HG03469 (cell line): ENCODE measurements at regions not wholly inside any gene's neighbourhood (a gene's known extent, or its start where the extent isn't known, plus 50 kb on each side); places are given as distances from the start of the nearest gene placed in this dataset.
"Not testable (repeated sequence)": the region's sequence is repeated elsewhere in the genome, so short reads cannot be mapped to it uniquely, and the experiment has no call there.

Experiments used
- ATAC-seq: cut with Tn5 transposase; IDR thresholded peaks from one replicate; pipeline ENCODE4 v1.9.1; 2021; ENCODE audit warnings: mild to moderate bottlenecking, moderate library complexity, moderate number of reproducible peaks; ENCODE audit not compliant: unreplicated experiment

- no peak for ATAC-seq
Observed at GRCh38 chr2:166831930-166832329, 56.4 kb upstream of the XIRP2 start.

DNA sequence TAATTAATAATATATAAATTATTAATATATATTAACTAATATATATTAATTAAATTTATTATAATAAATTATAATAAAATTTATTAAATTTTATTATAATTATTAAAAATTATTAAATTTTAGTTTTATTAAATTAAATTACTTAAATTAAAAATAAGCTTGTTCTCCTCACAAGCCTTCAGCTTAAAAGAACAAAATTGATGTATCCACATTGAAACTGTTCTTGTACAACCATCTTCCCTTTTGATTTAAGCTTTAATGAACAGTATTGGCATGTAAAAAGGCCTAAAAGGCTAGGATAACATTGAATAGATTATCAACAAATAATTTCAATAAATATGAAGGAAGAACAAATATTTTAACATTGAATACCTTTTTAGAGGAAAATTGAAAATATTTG is 62.4 kb upstream of the XIRP2 start:
- ATAC-seq: no peak

DNA sequence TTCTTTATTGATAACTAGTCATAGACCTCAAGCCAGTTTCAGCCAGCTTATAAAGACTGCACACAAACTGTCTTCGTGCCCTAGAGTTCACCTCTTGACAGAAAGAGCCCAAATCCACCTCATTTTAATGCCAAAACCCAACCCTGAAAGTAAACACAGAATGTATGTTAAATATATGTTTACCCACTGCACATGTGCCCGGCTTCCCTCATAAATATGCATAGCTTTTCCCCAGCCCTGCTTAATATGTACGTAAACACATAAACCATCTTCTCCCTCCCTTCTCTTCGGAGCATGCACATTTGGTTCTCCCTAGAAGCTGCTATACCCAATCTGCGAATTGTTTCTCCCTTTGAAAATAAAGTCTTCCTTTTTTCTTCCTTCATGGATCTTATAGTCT is 73.9 kb upstream of the XIRP2 start:
- ATAC-seq: no peak

DNA sequence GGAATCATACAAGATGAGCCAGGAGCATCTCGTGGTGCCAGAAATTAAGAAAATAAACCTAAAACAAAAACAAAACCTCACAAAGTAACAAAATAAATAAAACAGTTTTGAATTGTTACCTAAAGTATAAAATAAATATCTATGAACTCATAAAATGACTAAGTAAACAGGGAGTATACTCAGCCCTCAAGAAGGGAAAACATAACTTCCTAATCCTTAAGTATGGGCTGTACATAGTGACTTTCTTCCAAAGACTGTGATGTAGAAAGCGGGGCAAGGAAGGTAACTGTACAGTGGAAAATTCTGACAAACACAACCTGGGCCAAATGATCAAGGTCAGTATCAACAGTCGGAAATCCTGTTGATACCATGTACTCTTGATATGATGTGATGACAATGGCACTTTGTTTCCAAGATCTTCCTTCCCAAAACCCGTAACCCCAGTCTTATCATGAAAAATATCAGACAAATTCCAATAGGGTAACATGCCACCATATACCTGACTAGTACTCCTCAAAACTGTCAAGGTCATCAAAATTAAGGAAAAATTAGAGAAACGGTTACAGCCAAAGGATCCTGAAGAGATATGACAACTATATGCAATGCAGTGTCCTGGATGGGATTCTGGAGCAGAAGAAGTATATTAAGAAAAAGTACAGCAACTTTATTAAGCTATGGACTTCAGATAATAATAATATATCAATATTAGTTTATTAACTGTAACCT is 76.0 kb upstream of the XIRP2 start:
- no peak for ATAC-seq

- ATAC-seq: no peak
Observed at GRCh38 chr2:166805753-166806152, 82.5 kb upstream of the XIRP2 start.

GRCh38 chr2:166803373-166804000 is 84.8 kb upstream of the XIRP2 start:
- ATAC-seq: no peak

- no peak for ATAC-seq
Observed at GRCh38 chr2:166802475-166802874, 85.8 kb upstream of the XIRP2 start.

- ATAC-seq: no peak
Observed at GRCh38 chr2:166792808-166793207, 95.5 kb upstream of the XIRP2 start.

DNA sequence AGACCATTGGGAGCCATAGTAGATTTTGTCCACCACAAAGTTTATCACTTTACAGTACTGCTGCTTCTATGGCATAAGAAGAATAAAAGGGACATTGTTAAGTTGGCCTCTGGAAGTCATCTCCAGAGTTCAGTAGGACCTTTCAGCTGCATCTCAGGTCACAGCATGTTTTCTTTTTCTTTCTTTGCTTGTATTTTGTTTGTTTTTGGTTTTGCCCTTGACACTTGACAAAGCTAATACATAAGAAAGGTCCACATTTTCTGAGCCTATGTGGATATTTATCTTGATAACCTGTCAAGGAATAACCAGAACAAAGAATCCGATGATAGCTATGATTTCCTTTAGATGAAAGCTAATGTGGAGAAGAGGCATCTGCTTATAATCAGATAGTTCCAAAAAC is 101.6 kb upstream of the XIRP2 start:
- ATAC-seq: no peak

- ATAC-seq: no peak
Observed at GRCh38 chr2:166784296-166784946, 103.9 kb upstream of the XIRP2 start.

DNA sequence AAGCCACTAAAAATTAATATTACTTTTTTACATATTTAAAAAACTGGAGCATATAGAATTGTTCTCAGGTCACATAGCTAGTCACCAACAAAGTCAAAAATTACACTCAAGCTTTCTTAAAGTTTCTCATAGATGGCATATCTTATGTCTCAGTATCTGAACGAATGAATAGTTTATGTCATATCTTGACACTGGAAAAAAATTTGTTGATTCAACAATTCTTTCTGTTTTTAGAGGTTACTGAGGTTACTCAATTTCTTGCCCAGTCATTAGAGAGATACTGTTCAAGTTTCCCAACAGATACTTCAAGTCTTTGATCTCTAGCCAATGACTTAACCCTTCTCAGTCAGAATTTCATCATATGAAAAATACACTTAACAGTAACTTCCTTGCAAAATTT is 113.1 kb upstream of the XIRP2 start:
- ATAC-seq: no peak

DNA sequence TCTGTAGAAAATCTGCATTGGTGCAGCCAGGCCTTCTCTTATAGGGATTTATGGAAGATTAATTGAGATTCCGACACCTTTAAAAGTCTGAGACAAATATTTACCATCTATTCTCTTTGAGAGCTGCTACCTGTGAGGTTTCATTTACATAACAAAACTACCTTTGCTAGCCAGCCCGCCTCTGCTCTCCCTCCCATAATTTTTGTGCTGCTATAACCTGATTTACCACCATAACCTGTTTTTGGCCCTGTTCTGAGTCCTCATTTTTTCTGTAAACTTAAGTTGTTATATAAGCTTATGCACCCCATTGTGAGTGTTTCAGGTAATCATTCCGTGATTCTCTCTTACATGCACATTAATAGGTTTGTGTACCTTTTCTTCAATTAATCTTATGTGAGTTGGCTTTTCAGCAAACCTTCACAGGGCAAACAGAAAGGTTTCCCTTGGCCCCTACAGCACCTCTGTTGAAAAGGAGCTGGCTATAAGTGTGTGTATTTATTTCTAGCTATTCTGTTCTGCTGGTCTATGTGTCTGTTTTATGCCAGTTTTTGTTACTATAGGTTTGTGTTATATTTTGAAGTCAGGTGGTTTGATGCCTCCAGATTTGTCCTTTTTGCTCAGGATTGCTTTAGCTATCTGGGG is 114.9 kb upstream of the XIRP2 start:
- no peak for ATAC-seq

GRCh38 chr2:166768393-166769123 is 119.7 kb upstream of the XIRP2 start:
- no peak for ATAC-seq

- not testable (repeated sequence) for ATAC-seq
Observed at GRCh38 chr2:166766769-166767322, 121.4 kb upstream of the XIRP2 start.

- no peak for ATAC-seq
Observed at GRCh38 chr2:166766220-166766619, 122.1 kb upstream of the XIRP2 start.

GRCh38 chr2:166765141-166765540 is 123.1 kb upstream of the XIRP2 start:
- ATAC-seq: no peak

- ATAC-seq: no peak
Observed at GRCh38 chr2:166764702-166765101, 123.6 kb upstream of the XIRP2 start.

- no peak for ATAC-seq
Observed at GRCh38 chr2:166764216-166764615, 124.1 kb upstream of the XIRP2 start.

DNA sequence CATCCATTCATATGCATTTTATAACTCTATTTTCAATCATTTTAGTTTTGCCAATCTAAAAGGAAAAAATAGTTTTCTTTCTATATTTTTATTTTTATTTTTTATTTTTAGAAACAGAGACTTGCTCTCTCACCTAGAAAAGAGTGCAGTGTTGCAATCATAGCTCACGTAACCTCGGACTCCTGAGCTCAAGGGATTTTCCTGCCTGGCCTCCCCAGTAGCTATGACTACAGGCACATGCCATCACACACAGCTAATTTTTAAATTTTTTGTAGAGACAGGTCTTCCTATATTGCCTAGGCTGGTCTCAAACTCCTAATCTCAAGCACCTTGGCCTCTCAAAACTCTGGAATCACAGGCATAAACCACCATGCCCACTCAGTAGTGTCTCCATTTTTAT is 125.5 kb upstream of the XIRP2 start:
- no peak for ATAC-seq

DNA sequence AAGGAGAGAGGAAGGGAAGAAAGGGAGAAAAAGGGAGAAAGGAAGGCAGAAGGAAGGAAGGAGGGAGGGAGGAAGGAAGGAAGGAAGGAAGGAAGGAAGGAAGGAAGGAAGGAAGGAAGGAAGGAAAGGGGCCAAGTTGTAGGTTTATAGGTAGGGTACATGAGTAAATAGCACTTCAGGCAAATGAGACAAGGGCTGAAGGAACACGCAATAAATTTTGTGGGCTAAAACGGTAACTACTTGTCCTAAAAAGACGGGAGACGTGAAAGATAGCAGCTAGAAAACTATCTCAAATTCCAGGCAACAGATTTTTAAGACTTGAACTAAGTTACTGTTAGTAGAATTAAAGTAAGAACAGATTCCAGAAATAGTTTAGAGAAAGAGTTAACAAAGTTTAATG is 129.3 kb upstream of the XIRP2 start:
- ATAC-seq: no peak

- no peak for ATAC-seq
Observed at GRCh38 chr2:166750624-166751023, 137.7 kb upstream of the XIRP2 start.
